ENCODE measurements at regions not wholly inside any gene's neighbourhood (a gene's known extent, or its start where the extent isn't known, plus 50 kb on each side); places are given as distances from the start of the nearest gene placed in this dataset.
"Not testable (repeated sequence)": the region's sequence is repeated elsewhere in the genome, so short reads cannot be mapped to it uniquely, and the experiment has no call there.

DNA sequence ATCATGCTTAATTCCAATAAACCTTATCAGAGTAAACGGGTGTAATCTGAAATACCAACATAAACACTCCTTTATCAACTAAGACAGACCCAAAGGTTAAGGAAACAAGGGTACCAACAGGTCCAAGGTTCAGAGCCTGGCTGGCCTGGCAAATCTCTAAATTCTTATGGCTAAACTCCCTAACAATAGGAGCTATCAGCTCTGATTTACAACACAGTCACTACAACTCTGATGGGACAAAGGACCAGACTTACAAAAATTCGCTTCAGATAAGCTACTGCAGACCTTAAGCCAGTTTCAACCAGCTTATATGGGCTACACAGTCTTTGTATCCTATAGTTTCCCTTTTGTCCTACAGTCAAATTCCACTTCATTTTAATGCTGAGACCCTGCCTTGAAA lies 381.9 kb downstream of the ZWINT start:
- no peak overlapping the region for H3K4me3 ChIP-seq
- H3K27ac ChIP-seq, result no peak overlapping the region
- no peaks in the 10 kb centered on the region for H3K9me3 ChIP-seq
- no peaks in the 10 kb centered on the region for H3K4me1 ChIP-seq (ENCODE audit: insufficient read depth)
- no peaks in the 10 kb centered on the region for H3K36me3 ChIP-seq
- intact Hi-C loops (cut with DNase I), result no loop called here
- TF ChIP-seq POLR2A (IDR thresholded peaks at IDR 0.05) (no peak), EP300 (IDR thresholded peaks at IDR 0.05) (no peak)
- TF ChIP-seq, protein P1, sequence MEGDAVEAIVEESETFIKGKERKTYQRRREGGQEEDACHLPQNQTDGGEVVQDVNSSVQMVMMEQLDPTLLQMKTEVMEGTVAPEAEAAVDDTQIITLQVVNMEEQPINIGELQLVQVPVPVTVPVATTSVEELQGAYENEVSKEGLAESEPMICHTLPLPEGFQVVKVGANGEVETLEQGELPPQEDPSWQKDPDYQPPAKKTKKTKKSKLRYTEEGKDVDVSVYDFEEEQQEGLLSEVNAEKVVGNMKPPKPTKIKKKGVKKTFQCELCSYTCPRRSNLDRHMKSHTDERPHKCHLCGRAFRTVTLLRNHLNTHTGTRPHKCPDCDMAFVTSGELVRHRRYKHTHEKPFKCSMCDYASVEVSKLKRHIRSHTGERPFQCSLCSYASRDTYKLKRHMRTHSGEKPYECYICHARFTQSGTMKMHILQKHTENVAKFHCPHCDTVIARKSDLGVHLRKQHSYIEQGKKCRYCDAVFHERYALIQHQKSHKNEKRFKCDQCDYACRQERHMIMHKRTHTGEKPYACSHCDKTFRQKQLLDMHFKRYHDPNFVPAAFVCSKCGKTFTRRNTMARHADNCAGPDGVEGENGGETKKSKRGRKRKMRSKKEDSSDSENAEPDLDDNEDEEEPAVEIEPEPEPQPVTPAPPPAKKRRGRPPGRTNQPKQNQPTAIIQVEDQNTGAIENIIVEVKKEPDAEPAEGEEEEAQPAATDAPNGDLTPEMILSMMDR (IDR thresholded peaks at IDR 0.05), result no peak
- 30 to 34% (median 33%) methylated on average over 2 of the region's 2 CpGs for WGBS, 3 donors
- no peak for DNase-seq
- H3K27me3 ChIP-seq, result no peaks in the 10 kb centered on the region

DNA sequence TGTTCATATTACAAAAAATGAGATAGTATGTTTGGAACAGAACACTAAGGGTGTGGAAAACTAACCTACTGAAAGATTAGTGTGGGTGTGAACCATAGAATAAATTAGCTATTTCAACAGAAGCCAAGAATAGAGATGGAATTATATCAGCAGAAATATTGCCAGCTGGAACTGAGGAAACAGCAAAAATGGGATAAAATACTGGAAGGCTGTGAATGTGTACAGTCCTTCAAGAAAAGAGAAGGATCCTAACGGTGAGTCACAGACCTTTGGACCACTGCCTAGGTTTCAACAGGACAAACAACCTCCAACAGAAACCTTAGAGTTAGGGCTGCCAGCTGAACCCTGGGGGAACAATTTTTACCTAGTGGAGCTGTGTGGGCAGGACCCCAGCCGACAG lies 395.0 kb downstream of the ZWINT start:
- TF ChIP-seq POLR2A (IDR thresholded peaks at IDR 0.05), result no peak
- TF ChIP-seq, protein P1 (IDR thresholded peaks at IDR 0.05), result no peak
- no peak for TF ChIP-seq EP300 (IDR thresholded peaks at IDR 0.05)
- H3K9me3 ChIP-seq, result no peaks in the 10 kb centered on the region
- no peaks in the 10 kb centered on the region for H3K36me3 ChIP-seq
- no peaks in the 10 kb centered on the region for H3K27me3 ChIP-seq
- WGBS, 3 donors, result 8 to 20% (median 19%) methylated on average over 2 of the region's 2 CpGs
- intact Hi-C loops (cut with DNase I), result no loop called here
- no peak overlapping the region for H3K27ac ChIP-seq
- H3K4me3 ChIP-seq, result no peak overlapping the region
- no peaks in the 10 kb centered on the region for H3K4me1 ChIP-seq (ENCODE audit: insufficient read depth)
- no peak for DNase-seq

DNA sequence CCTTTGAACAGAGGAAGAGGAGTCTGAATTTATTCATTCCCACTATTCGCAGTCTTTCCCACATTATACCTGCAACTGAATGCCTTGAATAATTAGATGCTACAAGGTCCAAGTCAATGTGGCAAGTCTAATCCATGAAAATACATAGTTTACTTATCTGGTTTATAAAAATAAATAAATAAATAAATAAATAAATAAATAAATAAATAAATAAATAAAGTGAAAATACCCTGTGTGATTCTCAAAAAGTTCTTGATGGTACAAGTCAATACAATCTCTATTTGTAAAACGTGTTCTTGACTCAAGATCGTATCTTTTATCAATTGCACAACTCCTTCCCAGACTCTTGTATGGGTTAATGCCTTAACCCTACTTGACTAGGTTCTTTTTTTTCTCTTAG lies 417.7 kb downstream of the ZWINT start:
- no peaks in the 10 kb centered on the region for H3K4me1 ChIP-seq (ENCODE audit: insufficient read depth)
- H3K36me3 ChIP-seq, result no peaks in the 10 kb centered on the region
- no peaks in the 10 kb centered on the region for H3K27me3 ChIP-seq
- H3K9me3 ChIP-seq, result no peaks in the 10 kb centered on the region
- no peak overlapping the region for H3K4me3 ChIP-seq
- intact Hi-C loops (cut with DNase I), result no loop called here
- TF ChIP-seq, protein P1 (IDR thresholded peaks at IDR 0.05), result no peak
- TF ChIP-seq POLR2A (IDR thresholded peaks at IDR 0.05), result no peak
- no peak for TF ChIP-seq EP300 (IDR thresholded peaks at IDR 0.05)
- no peak overlapping the region for H3K27ac ChIP-seq
- WGBS, 3 donors, result 79 to 88% (median 88%) methylated on average over 3 of the region's 3 CpGs
- no peak for DNase-seq

DNA sequence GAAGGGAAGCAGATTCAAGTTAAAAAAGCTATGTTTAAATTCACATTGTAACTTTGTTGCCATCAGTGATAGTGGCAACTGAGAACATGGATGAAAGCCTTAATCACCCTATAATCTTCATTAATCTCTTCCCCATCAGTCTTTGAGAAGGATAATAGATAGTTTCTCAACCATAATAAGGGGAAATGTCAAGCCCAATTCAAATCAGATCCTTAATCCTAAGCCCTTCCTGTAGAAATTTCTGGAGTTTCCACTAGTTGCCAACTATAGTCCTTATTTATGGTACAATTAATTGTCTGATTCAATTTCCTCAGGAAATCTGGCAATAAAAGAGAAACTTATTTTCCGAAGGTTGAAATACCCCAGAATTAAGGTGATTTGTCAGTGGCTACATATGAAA lies 431.8 kb downstream of the ZWINT start:
- no peak for DNase-seq
- WGBS, 3 donors, result 70 to 81% (median 76%) methylated on average over 1 of the region's 1 CpG
- no peak overlapping the region for H3K27ac ChIP-seq
- no peaks in the 10 kb centered on the region for H3K9me3 ChIP-seq
- H3K36me3 ChIP-seq, result no peaks in the 10 kb centered on the region
- no peak for TF ChIP-seq POLR2A (IDR thresholded peaks at IDR 0.05)
- TF ChIP-seq, protein P1 (IDR thresholded peaks at IDR 0.05), result no peak
- TF ChIP-seq EP300 (IDR thresholded peaks at IDR 0.05), result no peak
- H3K27me3 ChIP-seq, result no peaks in the 10 kb centered on the region
- intact Hi-C loops (cut with DNase I), result no loop called here
- H3K4me1 ChIP-seq (ENCODE audit: insufficient read depth), result no peaks in the 10 kb centered on the region
- no peak overlapping the region for H3K4me3 ChIP-seq

DNA sequence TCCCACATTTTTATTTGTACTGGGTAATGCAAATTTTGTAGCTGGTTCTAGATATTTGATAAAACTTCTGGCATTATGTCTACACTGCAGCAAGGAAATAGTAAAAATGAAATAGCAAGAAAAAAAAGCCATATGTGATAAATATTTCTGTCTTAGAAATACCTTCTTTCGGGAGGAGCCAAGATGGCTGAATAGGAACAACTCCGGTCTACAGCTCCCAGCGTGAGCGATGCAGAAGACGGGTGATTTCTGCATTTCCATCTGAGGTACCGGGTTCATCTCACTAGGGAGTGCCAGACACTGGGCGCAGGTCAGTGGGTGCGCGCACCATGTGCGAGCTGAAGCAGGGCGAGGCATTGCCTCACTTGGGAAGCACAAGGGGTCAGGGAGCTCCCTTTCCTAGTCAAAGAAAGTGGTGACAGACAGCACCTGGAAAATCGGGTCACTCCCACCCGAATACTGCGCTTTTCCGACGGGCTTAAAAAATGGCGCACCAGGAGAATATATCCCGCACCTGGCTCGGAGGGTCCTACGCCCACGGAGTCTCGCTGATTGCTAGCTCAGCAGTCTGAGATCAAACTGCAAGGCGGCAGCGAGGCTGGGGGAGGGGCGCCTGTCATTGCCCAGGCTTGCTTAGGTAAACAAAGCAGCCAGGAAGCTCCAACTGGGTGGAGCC lies 461.4 kb downstream of the ZWINT start:
- WGBS, 3 donors, result 75 to 88% (median 84%) methylated on average over 25 of the region's 25 CpGs

More for the DNA sequence above, 461.4 kb downstream of the ZWINT start:
- H3K4me1 ChIP-seq (ENCODE audit: insufficient read depth); H3K27me3 ChIP-seq; H3K36me3 ChIP-seq; H3K9me3 ChIP-seq; H3K4me3 ChIP-seq; intact Hi-C loops (cut with DNase I); DNase-seq; H3K27ac ChIP-seq: not testable (repeated sequence)

All from ovary (tissue), 7 donors.